ENCODE measurements at regions not wholly inside any gene's neighbourhood (a gene's known extent, or its start where the extent isn't known, plus 50 kb on each side); places are given as distances from the start of the nearest gene placed in this dataset.

GRCh38 chr3:65151666-65152065 lies 463.9 kb upstream of the ADAMTS9 start:
- Histone ChIP-seq H3K27ac (no peak overlapping the region), H3K27me3 (no peaks in the 10 kb centered on the region), H3K9me3 (peaks cover 0 to 2% of the 10 kb centered on the region in 2 donors), H3K36me3 (no peaks in the 10 kb centered on the region), H3K4me3 (no peak overlapping the region), H3K4me1 (no peaks in the 10 kb centered on the region)
- peak in 1 of 4 donors; percentile 68 for DNase-seq
- TF ChIP-seq CTCF (IDR thresholded peaks at IDR 0.05), result no peak
- intact Hi-C loops (cut with DNase I), result no loop called here
- ATAC-seq, result peak; percentile 47

- Histone ChIP-seq H3K4me3 (no peak overlapping the region), H3K27ac (no peak overlapping the region), H3K36me3 (no peaks in the 10 kb centered on the region), H3K9me3 (peaks cover 0 to 2% of the 10 kb centered on the region in 2 donors), H3K4me1 (no peaks in the 10 kb centered on the region), H3K27me3 (no peaks in the 10 kb centered on the region)
- DNase-seq (no peak), ATAC-seq (no peak)
- TF ChIP-seq CTCF (IDR thresholded peaks at IDR 0.05), result no peak
- intact Hi-C loops (cut with DNase I), result no loop called here
Observed at GRCh38 chr3:65149877-65150276, 462.1 kb upstream of the ADAMTS9 start.

GRCh38 chr3:65148687-65149086 lies 460.9 kb upstream of the ADAMTS9 start:
- Histone ChIP-seq H3K9me3 (peaks cover 0 to 2% of the 10 kb centered on the region in 2 donors), H3K36me3 (no peaks in the 10 kb centered on the region), H3K4me1 (no peaks in the 10 kb centered on the region), H3K4me3 (no peak overlapping the region), H3K27ac (no peak overlapping the region), H3K27me3 (no peaks in the 10 kb centered on the region)
- DNase-seq, result no peak
- no peak for ATAC-seq
- intact Hi-C loops (cut with DNase I), result no loop called here
- no peak for TF ChIP-seq CTCF (IDR thresholded peaks at IDR 0.05)

GRCh38 chr3:65146179-65146578 lies 458.4 kb upstream of the ADAMTS9 start:
- no peak for TF ChIP-seq CTCF (IDR thresholded peaks at IDR 0.05)
- H3K27me3 ChIP-seq, result no peaks in the 10 kb centered on the region
- no peaks in the 10 kb centered on the region for H3K4me1 ChIP-seq
- no peaks in the 10 kb centered on the region for H3K36me3 ChIP-seq
- no peak overlapping the region for H3K27ac ChIP-seq
- H3K4me3 ChIP-seq, result no peak overlapping the region
- ATAC-seq (peak; percentile 90), DNase-seq (peak in 1 of 4 donors; percentile 66)
- H3K9me3 ChIP-seq, result peaks cover 0 to under 1% of the 10 kb centered on the region in 2 donors
- intact Hi-C loops (cut with DNase I), result no loop called here

GRCh38 chr3:65145680-65146079 lies 457.9 kb upstream of the ADAMTS9 start:
- TF ChIP-seq CTCF (IDR thresholded peaks at IDR 0.05), result no peak
- ATAC-seq (peak; percentile 12), DNase-seq (no peak)
- intact Hi-C loops (cut with DNase I), result no loop called here
- Histone ChIP-seq H3K27ac (no peak overlapping the region), H3K27me3 (no peaks in the 10 kb centered on the region), H3K4me3 (no peak overlapping the region), H3K36me3 (no peaks in the 10 kb centered on the region), H3K9me3 (no peaks in the 10 kb centered on the region), H3K4me1 (no peaks in the 10 kb centered on the region)
